Cardiac fibroblast (primary cell): ENCODE measurements at regions not wholly inside any gene's neighbourhood (a gene's known extent, or its start where the extent isn't known, plus 50 kb on each side); places are given as distances from the start of the nearest gene placed in this dataset.

Source experiments
- DNase-seq, 2 donors: peaks; one replicate each; pipeline versions ENCODE4 v3.0.0 to v3.0.0-alpha.2; 2010; ENCODE audit warnings: low read depth in 2 of 2
- H3K4me3 ChIP-seq, 2 donors: replicated peaks in 1 of 2; 1 replicate in 1 of 2; 2 replicates in 1 of 2; pipeline ENCODE4 v1.5.1; 2011; ENCODE audit warnings: low read depth in 2 of 2, low read length in 2 of 2, mild to moderate bottlenecking in 2 of 2, moderate library complexity in 1 of 2
- CTCF ChIP-seq: IDR thresholded peaks from one replicate; pipeline ENCODE4 v1.5.1; 2011; ENCODE audit warnings: low read depth, mild to moderate bottlenecking, low read length, inconsistent platforms

GRCh38 chr3:191802671-191803070 lies 341.7 kb downstream of the PYDC2 start:
- no peak for TF ChIP-seq CTCF
- H3K4me3 ChIP-seq = no peak overlapping the region
- DNase-seq = no peak

DNA sequence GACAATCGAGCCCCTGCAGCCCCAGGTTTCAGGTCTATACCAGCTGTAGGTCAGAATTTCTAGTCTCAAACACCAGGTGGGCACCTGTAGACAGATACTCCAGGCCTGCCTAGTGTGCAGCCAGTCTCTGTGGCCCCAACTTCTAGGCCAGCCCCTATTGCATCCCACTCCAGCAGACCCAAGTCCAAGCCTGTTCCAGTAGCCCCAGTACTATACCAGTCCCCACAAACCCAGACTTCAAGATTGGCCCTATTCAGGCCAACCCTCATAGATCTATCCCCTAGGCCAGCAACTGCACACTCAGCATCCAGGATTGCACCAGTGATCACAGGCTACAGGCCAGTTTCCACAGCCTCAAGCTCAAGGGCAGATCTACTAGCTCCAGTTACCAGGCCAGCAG lies 344.0 kb downstream of the PYDC2 start:
- no peak for DNase-seq
- no peak for TF ChIP-seq CTCF
- H3K4me3 ChIP-seq = no peak overlapping the region

DNA sequence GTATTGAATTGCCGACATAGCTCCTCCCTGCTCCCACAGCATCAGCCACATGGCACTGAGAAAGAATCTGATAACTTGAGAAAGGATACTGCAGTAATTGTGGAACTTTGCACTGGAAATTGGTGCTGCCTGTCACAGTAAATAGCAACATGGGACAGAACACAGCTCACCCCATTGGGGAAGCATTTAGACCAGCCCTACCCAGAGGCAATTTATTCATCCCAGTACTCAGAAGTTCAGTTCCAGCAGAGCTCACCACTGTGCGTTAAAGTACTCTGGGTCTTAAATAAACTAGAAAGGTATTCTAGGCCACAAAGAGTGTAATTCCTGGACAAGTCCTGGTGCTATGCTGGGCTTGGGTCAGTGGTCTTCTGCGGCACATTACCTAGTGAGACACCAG lies 347.1 kb downstream of the PYDC2 start:
- no peak for DNase-seq
- H3K4me3 ChIP-seq = no peak overlapping the region
- no peak for TF ChIP-seq CTCF

DNA sequence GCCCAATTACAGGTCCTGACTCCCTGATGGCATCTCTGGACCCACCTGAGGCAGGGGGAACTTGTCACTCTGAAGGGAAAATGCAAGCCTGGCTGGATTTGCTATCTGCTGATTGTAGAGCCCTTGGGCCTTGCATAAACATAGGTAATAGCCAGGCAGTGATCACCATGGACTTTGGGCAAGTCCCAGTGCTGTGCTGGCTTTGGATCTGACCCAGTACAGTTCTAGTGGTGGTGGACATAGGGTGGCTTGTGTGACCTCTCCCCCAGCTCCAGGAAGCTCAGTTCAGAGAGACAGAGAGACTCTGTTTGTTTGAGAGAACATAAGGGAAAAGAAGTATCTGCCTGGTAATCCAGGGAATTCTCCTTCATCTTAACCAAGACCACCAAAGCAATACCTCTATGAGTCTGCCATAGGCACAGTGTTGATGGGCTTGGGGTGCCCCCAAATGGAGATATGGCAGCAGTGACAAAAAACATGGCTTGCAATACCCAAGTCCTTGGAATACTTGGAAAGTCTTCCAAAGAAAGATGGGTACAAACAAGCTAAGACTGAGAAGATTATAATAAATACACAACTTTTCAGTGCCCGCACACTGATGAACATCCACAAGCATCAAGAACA lies 348.5 kb downstream of the PYDC2 start:
- TF ChIP-seq CTCF = no peak
- no peak for DNase-seq

DNA sequence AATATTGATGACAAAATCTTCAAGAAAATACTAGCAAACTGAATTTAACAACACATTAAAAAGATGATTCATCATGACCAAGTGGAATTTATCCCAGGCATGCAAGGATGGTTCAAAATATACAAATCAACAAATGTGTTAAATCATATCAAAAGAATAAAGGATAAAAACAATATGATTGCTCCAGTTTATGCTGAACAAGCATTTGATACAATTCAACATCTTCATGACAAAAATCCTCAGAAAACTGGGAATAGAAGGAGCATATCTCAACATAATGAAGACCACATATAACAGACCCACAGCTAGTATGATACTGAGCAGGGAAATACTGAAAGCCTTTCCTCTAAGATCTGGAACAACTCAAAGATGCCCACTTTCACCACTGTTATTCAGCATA lies 352.3 kb downstream of the PYDC2 start:
- no peak for TF ChIP-seq CTCF
- no peak overlapping the region for H3K4me3 ChIP-seq
- DNase-seq = no peak

More for the DNA sequence above, 348.5 kb downstream of the PYDC2 start:
- no peak overlapping the region for H3K4me3 ChIP-seq

- TF ChIP-seq CTCF = no peak
- no peak for DNase-seq
- H3K4me3 ChIP-seq = no peak overlapping the region
Observed at GRCh38 chr3:191848818-191849217, 387.9 kb downstream of the PYDC2 start.

DNA sequence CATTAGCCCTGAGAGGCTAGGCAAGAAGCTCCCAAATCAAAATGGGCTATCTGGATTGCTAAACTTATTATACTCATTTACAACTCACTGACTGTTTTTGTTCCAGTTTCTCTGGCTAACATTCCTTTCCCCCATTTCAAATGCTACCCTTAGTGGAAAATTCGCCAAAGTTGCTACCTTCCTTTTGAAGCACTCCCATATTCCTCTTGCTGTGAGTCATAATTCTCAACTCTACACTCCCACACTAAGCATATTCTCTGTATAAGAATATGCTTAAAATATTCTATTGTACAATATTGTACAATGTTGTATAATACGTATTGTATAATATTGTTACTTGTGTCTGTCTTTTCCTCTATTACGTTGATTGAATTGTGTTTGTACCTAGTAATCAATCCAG lies 398.6 kb downstream of the PYDC2 start:
- TF ChIP-seq CTCF = no peak
- DNase-seq = no peak

More for the DNA sequence above, 398.6 kb downstream of the PYDC2 start:
- no peak overlapping the region for H3K4me3 ChIP-seq
